KOPT-K1 (cell line): ENCODE measurements at regions not wholly inside any gene's neighbourhood (a gene's known extent, or its start where the extent isn't known, plus 50 kb on each side); places are given as distances from the start of the nearest gene placed in this dataset.

Experiments used
- H3K27ac ChIP-seq: fragments of 200-600 bp; sonication (generic); 2 replicates; pipeline ENCODE4 v1.5.1; 2016; ENCODE audit warnings: antibody characterized with exemption, mild to moderate bottlenecking, low read depth, low read length; ENCODE audit not compliant: poor library complexity, severe bottlenecking
- H3K36me3 ChIP-seq: fragments of 200-600 bp; sonication (generic); 2 replicates; pipeline ENCODE4 v1.5.1; 2017; ENCODE audit warnings: antibody characterized with exemption, mild to moderate bottlenecking, low read length, moderate library complexity; ENCODE audit not compliant: insufficient read depth
- H3K9me3 ChIP-seq: fragments of 200-600 bp; sonication (generic); 2 replicates; pipeline ENCODE4 v1.5.1; 2017; ENCODE audit warnings: antibody characterized with exemption, low read length, mild to moderate bottlenecking; ENCODE audit not compliant: insufficient read depth, poor library complexity, severe bottlenecking

- Histone ChIP-seq H3K9me3 (no peaks in the 10 kb centered on the region), H3K36me3 (no peaks in the 10 kb centered on the region), H3K27ac (no peak overlapping the region)
These were observed 276.2 kb downstream of the METTL15 start for GRCh38 chr11:28384418-28384817.

DNA sequence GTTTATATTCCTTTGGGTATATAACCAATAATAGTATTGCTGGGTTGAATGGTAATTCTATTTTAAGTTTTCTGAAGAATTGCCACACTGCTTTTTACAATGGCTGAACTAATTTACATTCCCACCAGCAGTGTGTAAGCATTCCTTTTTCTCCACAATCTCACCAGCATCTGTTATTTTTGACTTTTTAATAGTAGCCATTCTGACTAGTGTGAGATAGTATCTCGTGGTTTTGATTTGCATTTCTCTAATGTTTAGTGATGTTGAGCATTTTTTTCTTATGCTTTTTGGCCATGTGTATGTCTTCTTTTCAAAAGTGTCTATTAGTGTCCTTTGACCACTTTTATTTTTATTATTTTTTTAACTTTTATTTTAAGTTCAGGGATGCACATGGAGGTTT is 275.3 kb downstream of the METTL15 start:
- Histone ChIP-seq H3K9me3 (no peaks in the 10 kb centered on the region), H3K36me3 (no peaks in the 10 kb centered on the region), H3K27ac (no peak overlapping the region)
